Activated naive CD8-positive, alpha-beta T cell (primary cell): ENCODE measurements at regions not wholly inside any gene's neighbourhood (a gene's known extent, or its start where the extent isn't known, plus 50 kb on each side); places are given as distances from the start of the nearest gene placed in this dataset.

Source experiments
- H3K27ac Mint-ChIP-seq: one replicate; pipeline ENCODE4 v1.8.0; 2021; ENCODE audit warnings: mixed read lengths
- H3K27me3 Mint-ChIP-seq: one replicate; pipeline ENCODE4 v1.8.0; 2021; ENCODE audit warnings: mixed read lengths
- H3K36me3 Mint-ChIP-seq: one replicate; pipeline ENCODE4 v1.8.0; 2021; ENCODE audit warnings: mixed read lengths
- H3K4me1 Mint-ChIP-seq: one replicate; pipeline ENCODE4 v1.8.0; 2021; ENCODE audit warnings: low read depth, mixed read lengths
- H3K4me3 Mint-ChIP-seq: one replicate; pipeline ENCODE4 v1.8.0; 2021; ENCODE audit warnings: mild to moderate bottlenecking, mixed read lengths
- H3K9me3 Mint-ChIP-seq: one replicate; pipeline ENCODE4 v1.8.0; 2021; ENCODE audit warnings: low read depth, mixed read lengths

- H3K27ac Mint-ChIP-seq, result no peak overlapping the region
- no peaks in the 10 kb centered on the region for H3K9me3 Mint-ChIP-seq
- no peak overlapping the region for H3K4me3 Mint-ChIP-seq
- no peaks in the 10 kb centered on the region for H3K36me3 Mint-ChIP-seq
- H3K4me1 Mint-ChIP-seq, result no peaks in the 10 kb centered on the region
- H3K27me3 Mint-ChIP-seq, result no peaks in the 10 kb centered on the region
Measured at GRCh38 chr2:60095202-60095815, 458.1 kb downstream of the BCL11A start.

- H3K4me3 Mint-ChIP-seq, result no peak overlapping the region
- H3K36me3 Mint-ChIP-seq, result no peaks in the 10 kb centered on the region
- H3K9me3 Mint-ChIP-seq, result no peaks in the 10 kb centered on the region
- H3K27ac Mint-ChIP-seq, result no peak overlapping the region
- no peaks in the 10 kb centered on the region for H3K4me1 Mint-ChIP-seq
- H3K27me3 Mint-ChIP-seq, result no peaks in the 10 kb centered on the region
Measured at GRCh38 chr2:60094450-60094929, 459.0 kb downstream of the BCL11A start.

- H3K9me3 Mint-ChIP-seq, result no peaks in the 10 kb centered on the region
- H3K27ac Mint-ChIP-seq, result no peak overlapping the region
- no peaks in the 10 kb centered on the region for H3K4me1 Mint-ChIP-seq
- no peaks in the 10 kb centered on the region for H3K27me3 Mint-ChIP-seq
- no peaks in the 10 kb centered on the region for H3K36me3 Mint-ChIP-seq
- H3K4me3 Mint-ChIP-seq, result no peak overlapping the region
Measured at GRCh38 chr2:60092781-60093180, 460.7 kb downstream of the BCL11A start.

GRCh38 chr2:60091894-60092293 is 461.6 kb downstream of the BCL11A start:
- Mint-ChIP-seq H3K4me3 (no peak overlapping the region), H3K4me1 (no peaks in the 10 kb centered on the region), H3K9me3 (no peaks in the 10 kb centered on the region), H3K27ac (no peak overlapping the region), H3K27me3 (no peaks in the 10 kb centered on the region), H3K36me3 (no peaks in the 10 kb centered on the region)

- Mint-ChIP-seq H3K27me3 (no peaks in the 10 kb centered on the region), H3K9me3 (no peaks in the 10 kb centered on the region), H3K36me3 (no peaks in the 10 kb centered on the region), H3K4me3 (no peak overlapping the region), H3K27ac (no peak overlapping the region), H3K4me1 (no peaks in the 10 kb centered on the region)
Measured at GRCh38 chr2:60091266-60091665, 462.2 kb downstream of the BCL11A start.

GRCh38 chr2:60079562-60079961 is 473.9 kb downstream of the BCL11A start:
- no peak overlapping the region for H3K4me3 Mint-ChIP-seq
- no peaks in the 10 kb centered on the region for H3K27me3 Mint-ChIP-seq
- no peak overlapping the region for H3K27ac Mint-ChIP-seq
- H3K36me3 Mint-ChIP-seq, result no peaks in the 10 kb centered on the region
- no peaks in the 10 kb centered on the region for H3K9me3 Mint-ChIP-seq
- H3K4me1 Mint-ChIP-seq, result no peaks in the 10 kb centered on the region

- no peaks in the 10 kb centered on the region for H3K4me1 Mint-ChIP-seq
- no peak overlapping the region for H3K4me3 Mint-ChIP-seq
- H3K27ac Mint-ChIP-seq, result no peak overlapping the region
- H3K27me3 Mint-ChIP-seq, result no peaks in the 10 kb centered on the region
- H3K9me3 Mint-ChIP-seq, result no peaks in the 10 kb centered on the region
- H3K36me3 Mint-ChIP-seq, result no peaks in the 10 kb centered on the region
Measured at GRCh38 chr2:60075048-60075447, 478.4 kb downstream of the BCL11A start.

GRCh38 chr2:60073201-60073600 is 480.3 kb downstream of the BCL11A start:
- no peaks in the 10 kb centered on the region for H3K36me3 Mint-ChIP-seq
- no peak overlapping the region for H3K27ac Mint-ChIP-seq
- H3K4me3 Mint-ChIP-seq, result no peak overlapping the region
- no peaks in the 10 kb centered on the region for H3K4me1 Mint-ChIP-seq
- no peaks in the 10 kb centered on the region for H3K27me3 Mint-ChIP-seq
- no peaks in the 10 kb centered on the region for H3K9me3 Mint-ChIP-seq

- H3K27me3 Mint-ChIP-seq, result no peaks in the 10 kb centered on the region
- no peaks in the 10 kb centered on the region for H3K4me1 Mint-ChIP-seq
- H3K9me3 Mint-ChIP-seq, result no peaks in the 10 kb centered on the region
- no peaks in the 10 kb centered on the region for H3K36me3 Mint-ChIP-seq
- H3K27ac Mint-ChIP-seq, result no peak overlapping the region
- H3K4me3 Mint-ChIP-seq, result no peak overlapping the region
Measured at GRCh38 chr2:60072609-60073008, 480.8 kb downstream of the BCL11A start.

GRCh38 chr2:60071490-60071831 is 482.0 kb downstream of the BCL11A start:
- Mint-ChIP-seq H3K36me3 (no peaks in the 10 kb centered on the region), H3K4me1 (no peaks in the 10 kb centered on the region), H3K9me3 (no peaks in the 10 kb centered on the region), H3K27me3 (no peaks in the 10 kb centered on the region), H3K4me3 (no peak overlapping the region), H3K27ac (no peak overlapping the region)

- Mint-ChIP-seq H3K9me3 (no peaks in the 10 kb centered on the region), H3K36me3 (no peaks in the 10 kb centered on the region), H3K27ac (no peak overlapping the region), H3K4me1 (no peaks in the 10 kb centered on the region), H3K27me3 (no peaks in the 10 kb centered on the region), H3K4me3 (no peak overlapping the region)
Measured at GRCh38 chr2:60070736-60071489, 482.5 kb downstream of the BCL11A start.

- H3K4me1 Mint-ChIP-seq, result no peaks in the 10 kb centered on the region
- H3K27ac Mint-ChIP-seq, result no peak overlapping the region
- no peaks in the 10 kb centered on the region for H3K9me3 Mint-ChIP-seq
- H3K27me3 Mint-ChIP-seq, result no peaks in the 10 kb centered on the region
- no peak overlapping the region for H3K4me3 Mint-ChIP-seq
- no peaks in the 10 kb centered on the region for H3K36me3 Mint-ChIP-seq
Measured at GRCh38 chr2:60070196-60070595, 483.3 kb downstream of the BCL11A start.

- no peaks in the 10 kb centered on the region for H3K4me1 Mint-ChIP-seq
- no peak overlapping the region for H3K27ac Mint-ChIP-seq
- H3K36me3 Mint-ChIP-seq, result no peaks in the 10 kb centered on the region
- H3K9me3 Mint-ChIP-seq, result no peaks in the 10 kb centered on the region
- no peaks in the 10 kb centered on the region for H3K27me3 Mint-ChIP-seq
- H3K4me3 Mint-ChIP-seq, result no peak overlapping the region
Measured at GRCh38 chr2:60068755-60069154, 484.7 kb downstream of the BCL11A start.

GRCh38 chr2:60067006-60067405 is 486.4 kb downstream of the BCL11A start:
- no peak overlapping the region for H3K27ac Mint-ChIP-seq
- no peaks in the 10 kb centered on the region for H3K4me1 Mint-ChIP-seq
- H3K36me3 Mint-ChIP-seq, result no peaks in the 10 kb centered on the region
- no peak overlapping the region for H3K4me3 Mint-ChIP-seq
- no peaks in the 10 kb centered on the region for H3K9me3 Mint-ChIP-seq
- no peaks in the 10 kb centered on the region for H3K27me3 Mint-ChIP-seq

- Mint-ChIP-seq H3K9me3 (no peaks in the 10 kb centered on the region), H3K4me1 (no peaks in the 10 kb centered on the region)
Measured at GRCh38 chr2:60066096-60066839, 487.2 kb downstream of the BCL11A start.

More at GRCh38 chr2:60066096-60066839, 487.2 kb downstream of the BCL11A start:
- Mint-ChIP-seq H3K27ac (no peak overlapping the region), H3K36me3 (no peaks in the 10 kb centered on the region), H3K27me3 (no peaks in the 10 kb centered on the region), H3K4me3 (no peak overlapping the region)
